Fibroblast of lung (primary cell): ENCODE measurements at regions not wholly inside any gene's neighbourhood (a gene's known extent, or its start where the extent isn't known, plus 50 kb on each side); places are given as distances from the start of the nearest gene placed in this dataset.

Experiments
- EZH2 ChIP-seq: IDR thresholded peaks from 2 replicates; pipeline ENCODE4 v1.5.1; 2012; ENCODE audit warnings: low read length, control low read depth, mild to moderate bottlenecking; ENCODE audit errors: missing control alignments
- TF ChIP-seq, protein P1 (sequence below), 2 donors: IDR thresholded peaks in 1 of 2; conservative IDR thresholded peaks in 1 of 2; 1 replicate in 1 of 2; 2 replicates in 1 of 2; pipeline ENCODE4 v1.5.1; 2011 to 2012; ENCODE audit warnings: low read length in 2 of 2, control low read depth in 1 of 2, inconsistent platforms in 1 of 2, low read depth in 1 of 2, mild to moderate bottlenecking in 1 of 2

GRCh38 chr10:9209105-9209798, 1154.8 kb downstream of the GATA3 start:
- TF ChIP-seq, protein P1, sequence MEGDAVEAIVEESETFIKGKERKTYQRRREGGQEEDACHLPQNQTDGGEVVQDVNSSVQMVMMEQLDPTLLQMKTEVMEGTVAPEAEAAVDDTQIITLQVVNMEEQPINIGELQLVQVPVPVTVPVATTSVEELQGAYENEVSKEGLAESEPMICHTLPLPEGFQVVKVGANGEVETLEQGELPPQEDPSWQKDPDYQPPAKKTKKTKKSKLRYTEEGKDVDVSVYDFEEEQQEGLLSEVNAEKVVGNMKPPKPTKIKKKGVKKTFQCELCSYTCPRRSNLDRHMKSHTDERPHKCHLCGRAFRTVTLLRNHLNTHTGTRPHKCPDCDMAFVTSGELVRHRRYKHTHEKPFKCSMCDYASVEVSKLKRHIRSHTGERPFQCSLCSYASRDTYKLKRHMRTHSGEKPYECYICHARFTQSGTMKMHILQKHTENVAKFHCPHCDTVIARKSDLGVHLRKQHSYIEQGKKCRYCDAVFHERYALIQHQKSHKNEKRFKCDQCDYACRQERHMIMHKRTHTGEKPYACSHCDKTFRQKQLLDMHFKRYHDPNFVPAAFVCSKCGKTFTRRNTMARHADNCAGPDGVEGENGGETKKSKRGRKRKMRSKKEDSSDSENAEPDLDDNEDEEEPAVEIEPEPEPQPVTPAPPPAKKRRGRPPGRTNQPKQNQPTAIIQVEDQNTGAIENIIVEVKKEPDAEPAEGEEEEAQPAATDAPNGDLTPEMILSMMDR (conservative IDR thresholded peaks at IDR 0.05 in 1 of 2, IDR thresholded peaks at IDR 0.05 in 1 of 2; ENCODE audit: low read depth in 1 of 2, low read length in 2 of 2): peak; percentile 88 to 97
- TF ChIP-seq EZH2: no peak
